GM12878 (cell line): ENCODE measurements at regions not wholly inside any gene's neighbourhood (a gene's known extent, or its start where the extent isn't known, plus 50 kb on each side); places are given as distances from the start of the nearest gene placed in this dataset.

Experiments used
- ATAC-seq: fragments of 200-7000 bp; cut with Tn5 transposase; 3 replicates; pipeline ENCODE4 v1.9.1; 2020; ENCODE audit warnings: mild to moderate bottlenecking, moderate library complexity
- BruUV-seq: library from RNA; stranded (reverse); fragments of 400-500 nt; replicated peaks from 2 replicates; lab custom pipeline; 2021; lab: Mats Ljungman, UMichigan
- CTCF ChIA-PET: fragments of 300-600 bp; sonication (Branson Sonifier 250); formaldehyde crosslinking; extraction: SDS; loops from one replicate; lab custom pipeline; 2021; ENCODE audit warnings: inconsistent platforms; lab: Yijun Ruan, JAX
- POLR2A ChIA-PET: fragments of 350-600 bp; formaldehyde crosslinking; extraction: SDS; loops from one replicate; lab custom pipeline; 2021; ENCODE audit warnings: inconsistent platforms; lab: Charles Lee
- RAD21 ChIA-PET: fragments of 300-600 bp; sonication (Branson Sonifier 250); formaldehyde crosslinking; loops from one replicate; lab custom pipeline; 2023; ENCODE audit warnings: antibody characterized with exemption; ENCODE audit not compliant: unreplicated experiment; lab: Charles Lee
- SMC1A ChIA-PET: fragments of 300-600 bp; sonication (Branson Sonifier 250); formaldehyde crosslinking; loops from one replicate; lab custom pipeline; 2023; ENCODE audit not compliant: unreplicated experiment, uncharacterized antibody; lab: Charles Lee
- DNase-seq: peaks from one replicate; pipeline ENCODE4 v3.0.0-alpha.2; 2011; ENCODE audit warnings: low read depth, low spot score
- FAIRE-seq: peaks from 3 replicates; lab custom pipeline; 2011; peaks lifted over from hg19 to GRCh38; lab: Jason Lieb, UNC
- H2AFZ ChIP-seq: 2 replicates; pipeline ENCODE4 v1.6.0; 2011; ENCODE audit warnings: low read depth, low read length, control low read depth; ENCODE audit not compliant: control insufficient read depth
- H3K27ac ChIP-seq: 2 replicates; pipeline ENCODE4 v1.5.1; 2011; ENCODE audit warnings: control low read depth; ENCODE audit not compliant: control insufficient read depth, insufficient read depth
- H3K27me3 ChIP-seq, 2 experiments: replicated peaks in 1 of 2; 2 replicates each; pipeline versions ENCODE4 v1.6.0 to v1.6.1; 2011; ENCODE audit warnings: low read length in 1 of 2; ENCODE audit not compliant: control insufficient read depth in 2 of 2, insufficient read depth in 2 of 2
- H3K36me3 ChIP-seq, 2 experiments: 2 replicates each; pipeline ENCODE4 v1.5.1; 2011; ENCODE audit warnings: low read length in 1 of 2; ENCODE audit not compliant: control insufficient read depth in 2 of 2, insufficient read depth in 2 of 2
- H3K4me1 ChIP-seq: 2 replicates; pipeline ENCODE4 v1.6.1; 2011; ENCODE audit warnings: mild to moderate bottlenecking, low read length, moderate library complexity, mixed read lengths; ENCODE audit not compliant: control insufficient read depth, insufficient read depth
- H3K4me2 ChIP-seq: 2 replicates; pipeline ENCODE4 v1.6.0; 2011; ENCODE audit warnings: control low read depth; ENCODE audit not compliant: control insufficient read depth, insufficient read depth
- H3K4me3 ChIP-seq: fragments of 200-600 bp; sonication (generic); 2 replicates; pipeline ENCODE4 v1.5.1; 2016
- H3K79me2 ChIP-seq: 2 replicates; pipeline ENCODE4 v1.6.0; 2011; ENCODE audit warnings: low read length; ENCODE audit not compliant: control insufficient read depth, insufficient read depth
- H3K9ac ChIP-seq: 2 replicates; pipeline ENCODE4 v1.8.0; 2011; ENCODE audit warnings: low read length, control low read depth, mixed read lengths; ENCODE audit not compliant: control insufficient read depth, insufficient read depth
- H3K9me3 ChIP-seq: replicated peaks from 3 replicates; pipeline ENCODE4 v1.5.1; 2011; ENCODE audit warnings: mild to moderate bottlenecking, low read length; ENCODE audit not compliant: control insufficient read depth, insufficient read depth
- H4K20me1 ChIP-seq: 2 replicates; pipeline ENCODE4 v1.6.0; 2011; ENCODE audit not compliant: control insufficient read depth, insufficient read depth
- ASH2L ChIP-seq: fragments of 300-600, 200-600 bp; sonication (generic); IDR thresholded peaks from 2 replicates; pipeline ENCODE4 v1.6.1; 2017; ENCODE audit warnings: low read depth, mild to moderate bottlenecking, borderline replicate concordance
- CHD1 ChIP-seq: IDR thresholded peaks from 2 replicates; pipeline ENCODE4 v1.6.1; 2012; ENCODE audit warnings: low read depth, low read length, improper control_type of control experiment
- ETV6 ChIP-seq, 2 experiments: fragments of 450-650 bp in 1 of 2; IDR thresholded peaks in 1 of 2; conservative IDR thresholded peaks in 1 of 2; 2 replicates each; pipeline ENCODE4 v1.6.1; 2014; ENCODE audit warnings: antibody characterized with exemption in 1 of 2, borderline replicate concordance in 1 of 2, low read depth in 1 of 2, mild to moderate bottlenecking in 1 of 2, moderate library complexity in 1 of 2
- FOS ChIP-seq: IDR thresholded peaks from 3 replicates; pipeline ENCODE4 v1.6.1; 2011; ENCODE audit warnings: borderline replicate concordance; ENCODE audit not compliant: insufficient read length; ENCODE audit errors: extremely low read depth
- GATAD2B ChIP-seq: fragments of 450-650 bp; conservative IDR thresholded peaks from 2 replicates; pipeline ENCODE4 v1.6.1; 2017; ENCODE audit warnings: low read depth, mild to moderate bottlenecking, moderate library complexity
- IRF4 ChIP-seq: IDR thresholded peaks from 2 replicates; pipeline ENCODE4 v1.6.1; 2011; ENCODE audit warnings: low read depth, low read length
- LARP7 ChIP-seq: fragments of 450-650 bp; IDR thresholded peaks from 2 replicates; pipeline ENCODE4 v1.6.1; 2017; ENCODE audit warnings: mild to moderate bottlenecking
- MEF2B ChIP-seq: fragments of 450-650 bp; IDR thresholded peaks from 2 replicates; pipeline ENCODE4 v1.6.1; 2018; ENCODE audit warnings: mild to moderate bottlenecking, moderate library complexity; ENCODE audit not compliant: partially characterized antibody, poor library complexity, severe bottlenecking
- NR2C2 ChIP-seq: IDR thresholded peaks from 2 replicates; pipeline ENCODE4 v1.6.1; 2011; ENCODE audit warnings: borderline replicate concordance, low read depth; ENCODE audit not compliant: control insufficient read depth, insufficient read length
- PML ChIP-seq: IDR thresholded peaks from 2 replicates; pipeline ENCODE4 v1.6.1; 2012; ENCODE audit warnings: low read length, inconsistent platforms
- POLR2A ChIP-seq: IDR thresholded peaks from 2 replicates; pipeline ENCODE4 v1.6.1; 2011; ENCODE audit warnings: low read depth, mild to moderate bottlenecking, low read length
- SP1 ChIP-seq: IDR thresholded peaks from one replicate; pipeline ENCODE4 v1.6.1; 2011; ENCODE audit warnings: low read depth, low read length
- SPI1 ChIP-seq: IDR thresholded peaks from 2 replicates; pipeline ENCODE4 v1.6.1; 2011; ENCODE audit warnings: low read depth, mild to moderate bottlenecking, low read length, moderate library complexity, borderline replicate concordance; ENCODE audit not compliant: insufficient read depth
- SREBF2 ChIP-seq: IDR thresholded peaks from 2 replicates; pipeline ENCODE4 v1.6.1; 2012; ENCODE audit warnings: mild to moderate bottlenecking, low read length
- STAT1 ChIP-seq: fragments of 450-650 bp; conservative IDR thresholded peaks from 2 replicates; pipeline ENCODE4 v1.6.1; 2014; ENCODE audit warnings: antibody characterized with exemption, mild to moderate bottlenecking
- TBL1XR1 ChIP-seq: IDR thresholded peaks from 2 replicates; pipeline ENCODE4 v1.6.1; 2012; ENCODE audit warnings: low read depth, low read length, improper control_type of control experiment
- TCF12 ChIP-seq: IDR thresholded peaks from 2 replicates; pipeline ENCODE4 v1.6.1; 2011; ENCODE audit warnings: low read depth, mild to moderate bottlenecking, low read length
- TCF7 ChIP-seq: IDR thresholded peaks from 2 replicates; pipeline ENCODE4 v1.6.1; 2014; ENCODE audit warnings: antibody characterized with exemption, borderline replicate concordance
- WRNIP1 ChIP-seq: IDR thresholded peaks from 2 replicates; pipeline ENCODE4 v1.6.1; 2011; ENCODE audit warnings: low read depth, low read length, improper control_type of control experiment, borderline replicate concordance
- YY1 ChIP-seq: IDR thresholded peaks from 2 replicates; pipeline ENCODE4 v1.6.1; 2011; ENCODE audit warnings: low read depth, mild to moderate bottlenecking, low read length
- ZBED1 ChIP-seq: IDR thresholded peaks from 2 replicates; pipeline ENCODE4 v1.6.1; 2016; ENCODE audit warnings: borderline replicate concordance
- WGBS: methylation state at CpG from one replicate; pipeline ENCODE4 v1.1.6; 2016; ENCODE audit warnings: low lambda C conversion rate; ENCODE audit not compliant: insufficient replicate concordance, insufficient coverage; ENCODE audit errors: missing lambda C conversion rate; 5-methylcytosine and 5-hydroxymethylcytosine counted together
- in situ Hi-C: fragments of 300-500 bp; cut with MboI; formaldehyde crosslinking; loops from 9 replicates; pipeline ENCODE4 v1.14.3; 2018; ENCODE audit warnings: mixed read lengths
- intact Hi-C: fragments of 100-400 bp; cut with micrococcal nuclease; formaldehyde crosslinking; loops from one replicate; pipeline ENCODE4 v1.14.2; 2022; ENCODE audit not compliant: unreplicated experiment

DNA sequence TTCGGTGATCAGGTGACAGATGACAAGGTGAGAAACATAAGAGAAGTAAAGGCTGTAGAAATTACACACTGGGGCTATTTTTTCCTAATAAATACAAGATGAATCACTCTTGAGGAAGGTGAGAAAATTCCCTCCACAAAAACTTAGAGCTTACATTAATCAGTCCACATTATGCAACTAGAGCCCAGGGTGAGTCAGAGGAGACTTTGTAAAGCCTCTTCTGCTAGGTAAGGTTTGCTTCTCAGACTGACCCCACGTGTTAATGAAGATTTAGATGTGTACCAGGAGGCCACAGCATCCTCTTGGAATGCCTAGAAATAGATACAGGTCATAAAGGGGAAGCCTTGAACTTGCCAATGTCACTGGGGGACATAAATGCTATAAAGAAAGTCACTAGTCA, 396.0 kb upstream of the SMIM31 start:
- no peak for TF ChIP-seq FOS
- TF ChIP-seq, all 136 proteins: peak for 0
- ATAC-seq (no peak), DNase-seq (no peak), FAIRE-seq (no peak)
- Histone ChIP-seq H3K9me3 (no peaks in the 10 kb centered on the region), H3K36me3 (no peaks in the 10 kb centered on the region), H4K20me1 (no peaks in the 10 kb centered on the region), H3K4me2 (no peak overlapping the region), H3K79me2 (no peaks in the 10 kb centered on the region), H3K27ac (no peak overlapping the region), H2AFZ (no peak overlapping the region), H3K4me3 (no peak overlapping the region), H3K27me3 (no peaks in the 10 kb centered on the region), H3K9ac (no peak overlapping the region), H3K4me1 (no peaks in the 10 kb centered on the region)
- ChIA-PET RAD21 (no interaction called here), CTCF (interaction anchor here (1.1 kb wide), 1 partner anchor 30 kb away, joined by 3 read pairs; no protein-coding TSS in a partner anchor), POLR2A (no interaction called here), SMC1A (interaction anchor here (0.6 to 0.7 kb wide), 2 partner anchors 11 to 298 kb away, joined by 3 read pairs; no protein-coding TSS in a partner anchor)
- intact Hi-C loops: no loop called here
- no TSS peak for BruUV-seq
- in situ Hi-C loops: no loop called here
- WGBS: 0% methylated on average over 2 of the region's 2 CpGs

GRCh38 chr4:164358400-164358799, 395.5 kb upstream of the SMIM31 start:
- intact Hi-C loops: no loop called here
- Histone ChIP-seq H3K9me3 (no peaks in the 10 kb centered on the region), H3K9ac (no peak overlapping the region), H3K4me1 (no peaks in the 10 kb centered on the region), H3K79me2 (no peaks in the 10 kb centered on the region), H3K4me2 (no peak overlapping the region), H2AFZ (no peak overlapping the region), H3K27me3 (no peaks in the 10 kb centered on the region), H3K4me3 (no peak overlapping the region), H4K20me1 (no peaks in the 10 kb centered on the region), H3K36me3 (no peaks in the 10 kb centered on the region), H3K27ac (no peak overlapping the region)
- WGBS: 6% methylated on average over 1 of the region's 1 CpG
- no peak for TF ChIP-seq CHD1
- TF ChIP-seq TCF12: no peak
- no peak for TF ChIP-seq STAT1
- TF ChIP-seq SP1: no peak
- TF ChIP-seq NR2C2: no peak
- TF ChIP-seq ZBED1: no peak
- no peak for TF ChIP-seq SREBF2
- no peak for TF ChIP-seq IRF4
- TF ChIP-seq ASH2L: no peak
- no peak for TF ChIP-seq GATAD2B
- no peak for TF ChIP-seq SPI1
- TF ChIP-seq YY1: no peak
- TF ChIP-seq TBL1XR1: no peak
- no peak for TF ChIP-seq POLR2A
- no peak for TF ChIP-seq MEF2B
- no peak for TF ChIP-seq WRNIP1
- no peak for TF ChIP-seq PML
- TF ChIP-seq LARP7: no peak
- TF ChIP-seq ETV6 (conservative IDR thresholded peaks at IDR 0.05 in 1 of 2, IDR thresholded peaks at IDR 0.05 in 1 of 2; ENCODE audit: borderline replicate concordance in 1 of 2, low read depth in 1 of 2): no peak
- no peak for TF ChIP-seq TCF7
- ATAC-seq (no peak), DNase-seq (no peak), FAIRE-seq (no peak)
- ChIA-PET RAD21 (no interaction called here), CTCF (no interaction called here), POLR2A (no interaction called here), SMC1A (interaction anchor here (0.6 to 0.7 kb wide), 2 partner anchors 11 to 297 kb away, joined by 3 read pairs; no protein-coding TSS in a partner anchor)
- in situ Hi-C loops: no loop called here
- no TSS peak for BruUV-seq
